ENCODE measurements at regions not wholly inside any gene's neighbourhood (a gene's known extent, or its start where the extent isn't known, plus 50 kb on each side); places are given as distances from the start of the nearest gene placed in this dataset.

DNA sequence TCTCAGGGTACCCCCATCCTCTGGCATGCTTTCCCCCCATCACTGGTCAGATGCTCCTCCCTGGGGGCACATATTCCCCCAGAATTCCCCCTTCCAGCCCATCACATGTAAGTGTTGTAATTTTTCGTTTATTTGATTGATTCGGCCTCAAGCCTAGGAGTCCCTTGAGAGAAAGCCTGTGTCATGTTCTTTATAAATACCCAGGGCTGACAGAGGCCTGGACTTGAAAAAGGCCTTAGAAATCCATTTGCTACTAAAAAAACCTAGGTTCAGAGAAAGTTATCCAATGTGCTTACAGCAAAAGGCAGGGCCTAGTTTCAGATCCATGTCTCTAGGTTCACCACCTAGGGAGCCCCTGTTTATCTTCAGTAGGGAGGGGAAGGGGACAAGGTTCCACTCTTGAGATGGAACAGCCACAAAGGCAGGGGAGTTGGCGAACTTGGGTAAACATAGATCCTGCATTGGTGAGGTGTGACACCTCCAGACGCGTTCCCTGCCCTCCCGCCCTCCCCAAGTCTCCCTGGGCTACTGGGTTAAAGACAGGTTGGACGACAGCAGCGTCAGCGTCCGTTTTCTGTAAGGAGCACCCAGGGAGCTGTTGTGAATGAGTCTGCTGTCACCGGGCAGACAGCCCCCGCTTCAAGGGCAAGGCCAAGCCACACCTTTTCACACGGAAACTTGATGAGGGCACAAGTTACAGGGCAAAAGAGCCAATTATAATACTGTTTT lies 147.8 kb downstream of the EN1 start:
- H3K9me3 ChIP-seq (replicated peaks in 1 of 3), result no peaks in the 10 kb centered on the region
- H3K27me3 ChIP-seq, result no peaks in the 10 kb centered on the region
- H3K36me3 ChIP-seq (replicated peaks in 1 of 2), result no peaks in the 10 kb centered on the region
- WGBS, 4 donors, result 50 to 59% (median 55%) methylated on average over 11 to 13 of the region's 13 CpGs
- DNase-seq, result no peak
- no peak overlapping the region for H3K4me3 ChIP-seq
- no peak overlapping the region for H3K27ac ChIP-seq
- no peaks in the 10 kb centered on the region for H3K4me1 ChIP-seq (replicated peaks in 1 of 2)
- TF ChIP-seq, protein P1, sequence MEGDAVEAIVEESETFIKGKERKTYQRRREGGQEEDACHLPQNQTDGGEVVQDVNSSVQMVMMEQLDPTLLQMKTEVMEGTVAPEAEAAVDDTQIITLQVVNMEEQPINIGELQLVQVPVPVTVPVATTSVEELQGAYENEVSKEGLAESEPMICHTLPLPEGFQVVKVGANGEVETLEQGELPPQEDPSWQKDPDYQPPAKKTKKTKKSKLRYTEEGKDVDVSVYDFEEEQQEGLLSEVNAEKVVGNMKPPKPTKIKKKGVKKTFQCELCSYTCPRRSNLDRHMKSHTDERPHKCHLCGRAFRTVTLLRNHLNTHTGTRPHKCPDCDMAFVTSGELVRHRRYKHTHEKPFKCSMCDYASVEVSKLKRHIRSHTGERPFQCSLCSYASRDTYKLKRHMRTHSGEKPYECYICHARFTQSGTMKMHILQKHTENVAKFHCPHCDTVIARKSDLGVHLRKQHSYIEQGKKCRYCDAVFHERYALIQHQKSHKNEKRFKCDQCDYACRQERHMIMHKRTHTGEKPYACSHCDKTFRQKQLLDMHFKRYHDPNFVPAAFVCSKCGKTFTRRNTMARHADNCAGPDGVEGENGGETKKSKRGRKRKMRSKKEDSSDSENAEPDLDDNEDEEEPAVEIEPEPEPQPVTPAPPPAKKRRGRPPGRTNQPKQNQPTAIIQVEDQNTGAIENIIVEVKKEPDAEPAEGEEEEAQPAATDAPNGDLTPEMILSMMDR (IDR thresholded peaks at IDR 0.05), result no peak
- TF ChIP-seq POLR2A (IDR thresholded peaks at IDR 0.05), result no peak
- intact Hi-C loops (cut with DNase I), result no loop called here

DNA sequence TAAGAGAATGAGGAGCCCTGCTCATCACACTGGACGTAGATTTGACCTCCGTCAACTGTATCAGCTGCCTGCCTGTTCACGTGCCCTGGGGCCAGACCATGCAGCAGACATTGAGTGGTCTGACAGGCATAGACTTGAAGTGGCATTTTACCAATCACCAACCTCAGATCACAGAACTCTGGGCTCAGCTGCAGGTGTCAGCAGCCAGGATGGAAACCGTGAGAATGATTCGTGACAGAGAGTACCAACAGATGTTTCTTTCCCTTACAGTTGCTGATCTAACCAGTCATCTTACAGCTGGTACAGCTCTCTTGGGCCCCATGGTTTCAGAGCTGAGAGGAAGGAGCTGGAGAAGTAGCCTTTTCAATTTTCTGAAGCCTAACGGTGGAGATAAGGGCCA lies 148.9 kb downstream of the EN1 start:
- 86 to 87% (median 86%) methylated on average over 6 of the region's 6 CpGs for WGBS, 4 donors
- no peak for DNase-seq
- H3K9me3 ChIP-seq (replicated peaks in 1 of 3), result no peaks in the 10 kb centered on the region
- H3K4me3 ChIP-seq, result no peak overlapping the region
- H3K36me3 ChIP-seq (replicated peaks in 1 of 2), result no peaks in the 10 kb centered on the region
- TF ChIP-seq POLR2A (IDR thresholded peaks at IDR 0.05), result no peak
- TF ChIP-seq, protein P1 (IDR thresholded peaks at IDR 0.05), result no peak
- no peak overlapping the region for H3K27ac ChIP-seq
- no peaks in the 10 kb centered on the region for H3K4me1 ChIP-seq (replicated peaks in 1 of 2)
- intact Hi-C loops (cut with DNase I), result no loop called here
- no peaks in the 10 kb centered on the region for H3K27me3 ChIP-seq

DNA sequence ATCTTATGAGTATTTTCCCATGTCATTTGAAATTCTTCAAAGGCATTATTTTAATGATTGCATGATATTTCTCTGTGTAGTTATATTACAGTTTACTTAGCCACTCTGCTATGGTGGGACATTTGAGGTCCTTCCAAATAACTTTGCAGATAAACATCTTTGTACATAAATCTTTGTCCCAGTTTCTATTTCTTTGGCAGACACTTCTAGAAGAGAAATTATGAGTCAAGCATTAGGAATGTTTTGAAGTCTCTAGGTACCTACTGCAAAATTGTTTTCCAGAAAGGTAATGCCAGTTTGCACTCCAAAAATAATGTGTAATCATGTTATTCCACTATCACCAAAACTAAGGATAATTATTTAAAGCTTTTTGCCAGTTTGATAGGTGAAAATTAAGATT lies 149.7 kb downstream of the EN1 start:
- no peak for TF ChIP-seq POLR2A (IDR thresholded peaks at IDR 0.05)
- Histone ChIP-seq H3K4me1 (replicated peaks in 1 of 2) (no peaks in the 10 kb centered on the region), H3K27ac (no peak overlapping the region), H3K27me3 (no peaks in the 10 kb centered on the region), H3K36me3 (replicated peaks in 1 of 2) (no peaks in the 10 kb centered on the region), H3K4me3 (no peak overlapping the region), H3K9me3 (replicated peaks in 1 of 3) (no peaks in the 10 kb centered on the region)
- no peak for DNase-seq
- intact Hi-C loops (cut with DNase I), result no loop called here

DNA sequence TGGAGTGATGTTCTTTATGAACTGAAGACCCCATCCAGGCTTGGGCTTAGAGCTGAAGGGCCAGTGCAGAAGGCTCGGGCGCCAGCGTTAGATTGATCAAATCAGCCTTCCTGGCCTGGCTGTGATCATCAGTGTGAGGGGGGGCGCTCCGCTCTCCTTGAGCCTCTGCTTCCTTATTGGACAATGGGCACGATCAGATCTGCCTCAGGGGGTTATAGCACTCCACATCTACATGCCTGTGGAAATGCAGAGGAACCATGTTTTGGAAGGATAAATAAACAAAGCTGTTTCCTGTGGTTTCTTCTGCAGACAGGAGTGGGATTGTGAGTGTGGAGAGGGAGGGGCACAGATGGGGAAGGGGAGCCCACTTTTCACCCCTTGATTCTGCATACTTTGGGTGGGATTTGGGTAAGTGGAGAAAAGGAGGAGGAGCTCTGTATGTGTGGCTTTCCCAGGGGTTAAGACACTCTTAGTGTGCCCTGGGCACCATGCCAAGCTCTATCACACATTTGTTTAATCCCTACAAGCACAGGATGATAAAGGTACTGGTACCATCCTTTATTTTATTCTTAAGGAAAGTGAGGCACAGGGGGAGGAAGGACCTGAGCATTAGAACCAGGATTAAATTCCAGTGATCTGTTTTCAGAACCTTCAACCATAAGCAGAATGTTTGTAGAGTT lies 150.5 kb downstream of the EN1 start:
- no peaks in the 10 kb centered on the region for H3K9me3 ChIP-seq (replicated peaks in 1 of 3)
- no peak for DNase-seq
- H3K4me3 ChIP-seq, result no peak overlapping the region
- H3K27me3 ChIP-seq, result no peaks in the 10 kb centered on the region
- H3K4me1 ChIP-seq (replicated peaks in 1 of 2), result no peaks in the 10 kb centered on the region
- no peak overlapping the region for H3K27ac ChIP-seq
- TF ChIP-seq, protein P1 (IDR thresholded peaks at IDR 0.05), result no peak
- TF ChIP-seq POLR2A (IDR thresholded peaks at IDR 0.05), result no peak
- intact Hi-C loops (cut with DNase I), result no loop called here
- H3K36me3 ChIP-seq (replicated peaks in 1 of 2), result no peaks in the 10 kb centered on the region
- WGBS, 4 donors, result 67 to 79% (median 72%) methylated on average over 3 to 6 of the region's 6 CpGs

Data from adrenal gland (tissue), 9 donors.